ENCODE measurements at regions not wholly inside any gene's neighbourhood (a gene's known extent, or its start where the extent isn't known, plus 50 kb on each side); places are given as distances from the start of the nearest gene placed in this dataset.
"Not testable (repeated sequence)": the region's sequence is repeated elsewhere in the genome, so short reads cannot be mapped to it uniquely, and the experiment has no call there.

GRCh38 chr1:146522345-146522744, 293.5 kb upstream of the NOTCH2NLA start:
- DNase-seq (ENCODE audit: extremely low read depth, low read depth), result not testable (repeated sequence)

- DNase-seq (ENCODE audit: extremely low read depth, low read depth), result not testable (repeated sequence)
Observed at GRCh38 chr1:146521804-146522203, 293.0 kb upstream of the NOTCH2NLA start.

GRCh38 chr1:146513754-146514153, 284.9 kb upstream of the NOTCH2NLA start:
- not testable (repeated sequence) for DNase-seq (ENCODE audit: extremely low read depth, low read depth)

GRCh38 chr1:146511047-146511777, 282.4 kb upstream of the NOTCH2NLA start:
- DNase-seq (ENCODE audit: extremely low read depth, low read depth), result not testable (repeated sequence)

- not testable (repeated sequence) for DNase-seq (ENCODE audit: extremely low read depth, low read depth)
Observed at GRCh38 chr1:146510248-146510983, 281.6 kb upstream of the NOTCH2NLA start.

GRCh38 chr1:146504121-146504520, 275.3 kb upstream of the NOTCH2NLA start:
- DNase-seq (ENCODE audit: extremely low read depth, low read depth), result not testable (repeated sequence)

GRCh38 chr1:146487555-146487954, 258.7 kb upstream of the NOTCH2NLA start:
- DNase-seq (ENCODE audit: extremely low read depth, low read depth), result not testable (repeated sequence)

GRCh38 chr1:146487155-146487554, 258.3 kb upstream of the NOTCH2NLA start:
- DNase-seq (ENCODE audit: extremely low read depth, low read depth), result not testable (repeated sequence)

- DNase-seq (ENCODE audit: extremely low read depth, low read depth), result not testable (repeated sequence)
Observed at GRCh38 chr1:146486300-146487014, 257.6 kb upstream of the NOTCH2NLA start.

- not testable (repeated sequence) for DNase-seq (ENCODE audit: extremely low read depth, low read depth)
Observed at GRCh38 chr1:146484195-146484594, 255.4 kb upstream of the NOTCH2NLA start.

GRCh38 chr1:146479188-146479587, 250.4 kb upstream of the NOTCH2NLA start:
- not testable (repeated sequence) for DNase-seq (ENCODE audit: extremely low read depth, low read depth)

GRCh38 chr1:146478125-146478720, 249.4 kb upstream of the NOTCH2NLA start:
- not testable (repeated sequence) for DNase-seq (ENCODE audit: extremely low read depth, low read depth)

GRCh38 chr1:146475086-146475485, 246.3 kb upstream of the NOTCH2NLA start:
- DNase-seq (ENCODE audit: extremely low read depth, low read depth), result not testable (repeated sequence)

More at GRCh38 chr1:146478125-146478720, 249.4 kb upstream of the NOTCH2NLA start:
- TF ChIP-seq CTCF (IDR thresholded peaks at IDR 0.05; ENCODE audit: low read depth, low read length), result peak; percentile 59

GRCh38 chr1:146474216-146474615, 245.4 kb upstream of the NOTCH2NLA start:
- not testable (repeated sequence) for DNase-seq (ENCODE audit: extremely low read depth, low read depth)

- DNase-seq (ENCODE audit: extremely low read depth, low read depth), result not testable (repeated sequence)
Observed at GRCh38 chr1:146472192-146472861, 243.5 kb upstream of the NOTCH2NLA start.

GRCh38 chr1:146459939-146460338, 231.1 kb upstream of the NOTCH2NLA start:
- DNase-seq (ENCODE audit: extremely low read depth, low read depth), result not testable (repeated sequence)

- not testable (repeated sequence) for DNase-seq (ENCODE audit: extremely low read depth, low read depth)
Observed at GRCh38 chr1:146459308-146459707, 230.5 kb upstream of the NOTCH2NLA start.

- not testable (repeated sequence) for DNase-seq (ENCODE audit: extremely low read depth, low read depth)
Observed at GRCh38 chr1:146448877-146449246, 220.0 kb upstream of the NOTCH2NLA start.

All from AG09319 (cell line).